SKM-1 (cell line): ENCODE measurements at regions not wholly inside any gene's neighbourhood (a gene's known extent, or its start where the extent isn't known, plus 50 kb on each side); places are given as distances from the start of the nearest gene placed in this dataset.

Experiments used
- DNase-seq: peaks from one replicate; lab custom pipeline; 2025; ENCODE audit not compliant: unreplicated experiment; lab: John Stamatoyannopoulos, UW

- DNase-seq, result no peak
Observed at GRCh38 chr5:68740226-68740910, 353.4 kb upstream of the SLC30A5 start.

- DNase-seq, result no peak
Observed at GRCh38 chr5:68744206-68744605, 349.6 kb upstream of the SLC30A5 start.

- DNase-seq, result no peak
Observed at GRCh38 chr5:68745448-68745847, 348.4 kb upstream of the SLC30A5 start.

GRCh38 chr5:68746220-68746619 lies 347.6 kb upstream of the SLC30A5 start:
- DNase-seq, result no peak

- no peak for DNase-seq
Observed at GRCh38 chr5:68746643-68747420, 347.0 kb upstream of the SLC30A5 start.

GRCh38 chr5:68747521-68747920 lies 346.3 kb upstream of the SLC30A5 start:
- no peak for DNase-seq

GRCh38 chr5:68748101-68748500 lies 345.7 kb upstream of the SLC30A5 start:
- no peak for DNase-seq

GRCh38 chr5:68749077-68749476 lies 344.7 kb upstream of the SLC30A5 start:
- DNase-seq, result no peak

GRCh38 chr5:68749631-68750030 lies 344.2 kb upstream of the SLC30A5 start:
- no peak for DNase-seq

- no peak for DNase-seq
Observed at GRCh38 chr5:68751661-68752060, 342.2 kb upstream of the SLC30A5 start.

GRCh38 chr5:68754536-68754935 lies 339.3 kb upstream of the SLC30A5 start:
- DNase-seq, result no peak

- no peak for DNase-seq
Observed at GRCh38 chr5:68755293-68755692, 338.5 kb upstream of the SLC30A5 start.

- DNase-seq, result no peak
Observed at GRCh38 chr5:68757006-68757405, 336.8 kb upstream of the SLC30A5 start.

GRCh38 chr5:68757626-68758212 lies 336.1 kb upstream of the SLC30A5 start:
- DNase-seq, result no peak

GRCh38 chr5:68759593-68759992 lies 334.2 kb upstream of the SLC30A5 start:
- no peak for DNase-seq

GRCh38 chr5:68762201-68762600 lies 331.6 kb upstream of the SLC30A5 start:
- no peak for DNase-seq

- DNase-seq, result no peak
Observed at GRCh38 chr5:68766952-68767464, 326.8 kb upstream of the SLC30A5 start.

- no peak for DNase-seq
Observed at GRCh38 chr5:68770551-68770950, 323.3 kb upstream of the SLC30A5 start.

- no peak for DNase-seq
Observed at GRCh38 chr5:68771221-68771620, 322.6 kb upstream of the SLC30A5 start.

- DNase-seq, result no peak
Observed at GRCh38 chr5:68771732-68772131, 322.1 kb upstream of the SLC30A5 start.

- DNase-seq, result no peak
Observed at GRCh38 chr5:68776381-68776780, 317.4 kb upstream of the SLC30A5 start.

- DNase-seq, result no peak
Observed at GRCh38 chr5:68777135-68777534, 316.7 kb upstream of the SLC30A5 start.
